Natural killer cell (primary cell): ENCODE measurements at regions not wholly inside any gene's neighbourhood (a gene's known extent, or its start where the extent isn't known, plus 50 kb on each side); places are given as distances from the start of the nearest gene placed in this dataset.

Experiments used
- ATAC-seq, 3 donors: fragments of 150-1000 bp in 2 of 3; fragments of 200-7000 bp in 1 of 3; cut with Tn5 transposase; 1 replicate in 1 of 3; 2 replicates in 2 of 3; pipeline ENCODE4 v1.10.0; 2021; ENCODE audit warnings: mild to moderate bottlenecking in 2 of 3, moderate library complexity in 2 of 3
- DNase-seq, 2 donors: peaks; one replicate each; pipeline versions ENCODE4 v3.0.0 to v3.0.0-alpha.2; 2013 to 2021; ENCODE audit warnings: mixed read lengths in 1 of 2
- H3K27ac ChIP-seq: one replicate; pipeline ENCODE4 v1.5.1; 2013; ENCODE audit warnings: mild to moderate bottlenecking, low read length
- H3K27me3 ChIP-seq: one replicate; pipeline ENCODE4 v1.6.1; 2013; ENCODE audit warnings: low read length; ENCODE audit not compliant: control insufficient read depth, insufficient read depth
- H3K36me3 ChIP-seq: one replicate; pipeline ENCODE4 v1.6.1; 2013; ENCODE audit warnings: low read length; ENCODE audit not compliant: control insufficient read depth, insufficient read depth
- H3K4me1 ChIP-seq: one replicate; pipeline ENCODE4 v1.6.1; 2013; ENCODE audit warnings: low read length; ENCODE audit not compliant: control insufficient read depth, insufficient read depth
- H3K4me3 ChIP-seq: one replicate; pipeline ENCODE4 v1.5.1; 2013; ENCODE audit warnings: low read length
- H3K9me3 ChIP-seq: one replicate; pipeline ENCODE4 v1.6.1; 2013; ENCODE audit warnings: low read length; ENCODE audit not compliant: control insufficient read depth, insufficient read depth
- H3K27ac Mint-ChIP-seq, 2 donors: one replicate each; pipeline ENCODE4 v1.8.0; 2022; ENCODE audit warnings: mild to moderate bottlenecking in 2 of 2, mixed read lengths in 2 of 2, moderate library complexity in 1 of 2
- H3K27me3 Mint-ChIP-seq, 2 donors: one replicate each; pipeline ENCODE4 v1.8.0; 2022; ENCODE audit warnings: low read depth in 2 of 2, mixed read lengths in 2 of 2
- H3K36me3 Mint-ChIP-seq: one replicate; pipeline ENCODE4 v1.8.0; 2022; ENCODE audit warnings: mixed read lengths
- H3K4me1 Mint-ChIP-seq, 2 donors: one replicate each; pipeline ENCODE4 v1.8.0; 2022; ENCODE audit warnings: mixed read lengths in 2 of 2
- H3K4me3 Mint-ChIP-seq: one replicate; pipeline ENCODE4 v1.8.0; 2022; ENCODE audit warnings: mild to moderate bottlenecking, moderate library complexity, mixed read lengths
- H3K9me3 Mint-ChIP-seq, 2 donors: one replicate each; pipeline ENCODE4 v1.8.0; 2022; ENCODE audit warnings: mixed read lengths in 2 of 2
- whole genome bisulfite sequencing: methylation state at CpG from one replicate; pipeline ENCODE4 v1.1.7; 2013; ENCODE audit warnings: missing lambda C conversion rate; ENCODE audit not compliant: insufficient coverage; 5-methylcytosine and 5-hydroxymethylcytosine counted together
- intact Hi-C: fragments of 100-400 bp; cut with micrococcal nuclease; formaldehyde crosslinking; loops from one replicate; pipeline ENCODE4 v1.14.2; 2022
- TF ChIP-seq, protein P1 (sequence below): fragments of 200-600 bp; IDR thresholded peaks from one replicate; pipeline ENCODE4 v1.8.0; 2022; ENCODE audit warnings: antibody characterized with exemption

GRCh38 chr2:16125614-16126516 is 185.5 kb downstream of the MYCN start:
- ATAC-seq, result no peak

DNA sequence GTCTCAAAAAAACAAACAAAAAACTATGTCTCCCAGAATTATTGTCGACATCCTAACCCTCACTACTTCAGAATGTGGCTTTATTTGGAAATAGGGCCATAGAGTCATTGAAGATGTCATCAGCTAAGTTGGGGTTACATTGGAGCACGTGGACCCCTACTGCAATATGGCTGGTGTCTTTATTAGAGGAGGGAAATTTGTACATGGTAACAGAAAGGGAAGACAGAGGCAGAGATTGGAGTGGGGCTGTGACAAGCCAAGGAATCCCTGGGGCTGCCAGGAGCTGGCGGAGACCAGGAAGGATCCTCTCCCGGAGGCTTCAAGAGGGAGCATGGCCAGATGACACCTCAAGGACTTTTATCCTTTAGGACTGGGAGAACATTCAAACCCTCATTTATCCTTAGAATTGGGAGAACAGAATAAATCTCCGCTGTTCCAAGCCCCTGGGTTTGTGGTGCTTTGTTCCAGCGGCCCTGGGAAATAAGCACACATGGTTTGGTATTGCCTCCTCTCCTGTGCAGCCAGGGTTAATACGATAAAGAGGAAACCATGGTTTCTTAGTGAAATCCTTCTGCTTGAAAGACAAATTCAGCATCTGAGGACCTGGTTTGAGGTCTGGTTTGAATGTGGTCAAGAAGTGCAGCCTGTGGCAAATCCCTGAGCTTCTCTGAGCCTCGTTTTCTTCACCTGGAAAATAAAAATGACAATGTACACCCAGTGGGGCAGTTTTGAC is 184.7 kb downstream of the MYCN start:
- no peak overlapping the region for H3K27ac ChIP-seq
- no peak overlapping the region for H3K4me3 Mint-ChIP-seq
- H3K9me3 Mint-ChIP-seq, result no peaks in the 10 kb centered on the region
- no peak overlapping the region for H3K4me3 ChIP-seq
- intact Hi-C loops, result no loop called here
- peaks cover 0 to 2% of the 10 kb centered on the region in 2 donors for H3K27me3 Mint-ChIP-seq
- no peaks in the 10 kb centered on the region for H3K27me3 ChIP-seq
- WGBS, result 75% methylated on average over 7 of the region's 8 CpGs
- ATAC-seq, result no peak
- no peaks in the 10 kb centered on the region for H3K4me1 Mint-ChIP-seq
- no peaks in the 10 kb centered on the region for H3K36me3 ChIP-seq
- no peak for DNase-seq
- no peak overlapping the region for H3K27ac Mint-ChIP-seq
- TF ChIP-seq, protein P1, sequence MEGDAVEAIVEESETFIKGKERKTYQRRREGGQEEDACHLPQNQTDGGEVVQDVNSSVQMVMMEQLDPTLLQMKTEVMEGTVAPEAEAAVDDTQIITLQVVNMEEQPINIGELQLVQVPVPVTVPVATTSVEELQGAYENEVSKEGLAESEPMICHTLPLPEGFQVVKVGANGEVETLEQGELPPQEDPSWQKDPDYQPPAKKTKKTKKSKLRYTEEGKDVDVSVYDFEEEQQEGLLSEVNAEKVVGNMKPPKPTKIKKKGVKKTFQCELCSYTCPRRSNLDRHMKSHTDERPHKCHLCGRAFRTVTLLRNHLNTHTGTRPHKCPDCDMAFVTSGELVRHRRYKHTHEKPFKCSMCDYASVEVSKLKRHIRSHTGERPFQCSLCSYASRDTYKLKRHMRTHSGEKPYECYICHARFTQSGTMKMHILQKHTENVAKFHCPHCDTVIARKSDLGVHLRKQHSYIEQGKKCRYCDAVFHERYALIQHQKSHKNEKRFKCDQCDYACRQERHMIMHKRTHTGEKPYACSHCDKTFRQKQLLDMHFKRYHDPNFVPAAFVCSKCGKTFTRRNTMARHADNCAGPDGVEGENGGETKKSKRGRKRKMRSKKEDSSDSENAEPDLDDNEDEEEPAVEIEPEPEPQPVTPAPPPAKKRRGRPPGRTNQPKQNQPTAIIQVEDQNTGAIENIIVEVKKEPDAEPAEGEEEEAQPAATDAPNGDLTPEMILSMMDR, result no peak
- no peaks in the 10 kb centered on the region for H3K4me1 ChIP-seq
- H3K36me3 Mint-ChIP-seq, result no peaks in the 10 kb centered on the region
- no peaks in the 10 kb centered on the region for H3K9me3 ChIP-seq

More at GRCh38 chr2:16125614-16126516, 185.5 kb downstream of the MYCN start:
- no peak for DNase-seq
- TF ChIP-seq, protein P1, result no peak
- no peak overlapping the region for H3K27ac ChIP-seq
- WGBS, result 82% methylated on average over 18 of the region's 18 CpGs
- H3K4me3 ChIP-seq, result no peak overlapping the region
- H3K4me3 Mint-ChIP-seq, result no peak overlapping the region
- peaks cover 0 to 2% of the 10 kb centered on the region in 2 donors for H3K27me3 Mint-ChIP-seq
- H3K4me1 ChIP-seq, result no peaks in the 10 kb centered on the region
- H3K36me3 Mint-ChIP-seq, result no peaks in the 10 kb centered on the region
- no peaks in the 10 kb centered on the region for H3K36me3 ChIP-seq
- H3K9me3 ChIP-seq, result no peaks in the 10 kb centered on the region
- H3K27ac Mint-ChIP-seq, result no peak overlapping the region
- H3K27me3 ChIP-seq, result no peaks in the 10 kb centered on the region
- H3K4me1 Mint-ChIP-seq, result no peaks in the 10 kb centered on the region
- intact Hi-C loops, result no loop called here
- no peaks in the 10 kb centered on the region for H3K9me3 Mint-ChIP-seq

DNA sequence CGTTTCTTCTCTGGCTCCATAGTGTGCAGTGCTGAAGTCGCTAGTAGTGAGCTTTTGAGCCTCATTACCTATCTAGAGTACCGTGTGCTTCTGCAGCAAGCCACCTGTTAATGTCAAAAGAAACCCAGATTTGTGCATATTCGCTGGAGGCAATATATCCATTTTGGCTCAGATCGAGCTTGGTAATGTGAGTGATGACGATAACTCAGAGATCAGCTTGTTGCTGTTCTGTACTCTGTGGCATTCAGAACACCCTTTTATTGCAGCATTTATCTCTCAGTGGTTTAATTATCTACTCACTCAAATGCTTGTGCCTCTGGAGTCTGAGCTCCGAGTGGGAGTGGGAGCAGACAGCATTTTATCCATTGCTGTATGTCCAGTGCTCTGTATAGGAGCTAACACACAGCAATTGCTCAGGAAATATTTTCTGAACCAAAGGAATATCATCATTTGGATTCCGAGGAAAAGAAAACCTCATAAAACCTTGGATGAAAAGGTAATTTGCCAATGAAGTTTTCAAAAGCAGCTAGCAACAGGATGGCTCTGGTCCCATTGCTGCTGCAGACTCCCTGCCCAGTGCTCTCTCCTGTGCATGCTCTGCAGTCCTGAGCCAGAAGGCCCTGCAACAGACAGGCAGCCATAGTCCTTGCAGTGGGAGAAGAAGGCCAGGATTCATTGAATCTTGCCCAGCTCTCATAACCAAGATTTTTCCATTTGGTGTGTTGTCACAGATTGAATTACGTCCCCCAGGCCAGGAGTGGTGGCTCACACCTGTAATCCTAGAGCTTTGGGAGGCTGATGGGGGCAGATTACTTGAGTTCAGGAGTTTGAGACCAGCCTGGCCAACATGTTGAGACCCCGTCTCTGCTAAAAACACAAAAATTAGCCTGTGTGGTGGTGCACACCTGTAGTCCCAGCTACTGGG is 183.8 kb downstream of the MYCN start:
- no peaks in the 10 kb centered on the region for H3K36me3 Mint-ChIP-seq

More for the DNA sequence above, 183.8 kb downstream of the MYCN start:
- peaks cover 0 to 2% of the 10 kb centered on the region in 2 donors for H3K27me3 Mint-ChIP-seq
- TF ChIP-seq, protein P1, result no peak
- ATAC-seq (no peak), DNase-seq (no peak)
- no peaks in the 10 kb centered on the region for H3K27me3 ChIP-seq
- H3K27ac ChIP-seq, result no peak overlapping the region
- no peaks in the 10 kb centered on the region for H3K36me3 ChIP-seq
- H3K4me1 Mint-ChIP-seq, result no peaks in the 10 kb centered on the region
- intact Hi-C loops, result no loop called here
- no peak overlapping the region for H3K4me3 Mint-ChIP-seq
- no peak overlapping the region for H3K4me3 ChIP-seq
- 88% methylated on average over 10 of the region's 10 CpGs for WGBS
- H3K9me3 ChIP-seq, result no peaks in the 10 kb centered on the region
- H3K4me1 ChIP-seq, result no peaks in the 10 kb centered on the region
- no peaks in the 10 kb centered on the region for H3K9me3 Mint-ChIP-seq
- H3K27ac Mint-ChIP-seq, result no peak overlapping the region
